ENCODE measurements at regions not wholly inside any gene's neighbourhood (a gene's known extent, or its start where the extent isn't known, plus 50 kb on each side); places are given as distances from the start of the nearest gene placed in this dataset.

- TF ChIP-seq SIN3A (IDR thresholded peaks at IDR 0.05; ENCODE audit: borderline replicate concordance, insufficient read depth, low read length), result no peak
- TF ChIP-seq REST (IDR thresholded peaks at IDR 0.05; ENCODE audit: insufficient read depth in 1 of 2, low read depth in 2 of 2, low read length in 2 of 2), result no peak
- no peak for TF ChIP-seq TAF1 (IDR thresholded peaks at IDR 0.05; ENCODE audit: borderline replicate concordance, insufficient read depth, low read length)
- TF ChIP-seq POLR2AphosphoS5 (IDR thresholded peaks at IDR 0.05; ENCODE audit: low read depth, low read length), result no peak
- no peak for TF ChIP-seq FOXP2 (optimal IDR thresholded peaks at IDR 0.05; ENCODE audit: borderline replicate concordance, extremely low read depth, extremely low read length, insufficient read depth)
These were observed 959.1 kb upstream of the LCORL start for GRCh38 chr4:18980516-18981233.

- no peak for TF ChIP-seq REST (IDR thresholded peaks at IDR 0.05; ENCODE audit: insufficient read depth in 1 of 2, low read depth in 2 of 2, low read length in 2 of 2)
- no peak for TF ChIP-seq POLR2AphosphoS5 (IDR thresholded peaks at IDR 0.05; ENCODE audit: low read depth, low read length)
These were observed 955.3 kb upstream of the LCORL start for GRCh38 chr4:18976884-18977283.

- TF ChIP-seq SIN3A (IDR thresholded peaks at IDR 0.05; ENCODE audit: borderline replicate concordance, insufficient read depth, low read length), result no peak
- TF ChIP-seq TAF1 (IDR thresholded peaks at IDR 0.05; ENCODE audit: borderline replicate concordance, insufficient read depth, low read length), result no peak
These were observed 954.6 kb upstream of the LCORL start for GRCh38 chr4:18975916-18976808.

GRCh38 chr4:18973296-18973695 lies 951.7 kb upstream of the LCORL start:
- no peak for TF ChIP-seq POLR2AphosphoS5 (IDR thresholded peaks at IDR 0.05; ENCODE audit: low read depth, low read length)
- TF ChIP-seq SIN3A (IDR thresholded peaks at IDR 0.05; ENCODE audit: borderline replicate concordance, insufficient read depth, low read length), result no peak
- TF ChIP-seq TAF1 (IDR thresholded peaks at IDR 0.05; ENCODE audit: borderline replicate concordance, insufficient read depth, low read length), result no peak
- TF ChIP-seq FOXP2 (optimal IDR thresholded peaks at IDR 0.05; ENCODE audit: borderline replicate concordance, extremely low read depth, extremely low read length, insufficient read depth), result no peak
- TF ChIP-seq REST (IDR thresholded peaks at IDR 0.05; ENCODE audit: insufficient read depth in 1 of 2, low read depth in 2 of 2, low read length in 2 of 2), result no peak

GRCh38 chr4:18961879-18962278 lies 940.3 kb upstream of the LCORL start:
- TF ChIP-seq POLR2AphosphoS5 (IDR thresholded peaks at IDR 0.05; ENCODE audit: low read depth, low read length) (no peak), REST (IDR thresholded peaks at IDR 0.05; ENCODE audit: insufficient read depth in 1 of 2, low read depth in 2 of 2, low read length in 2 of 2) (no peak), FOXP2 (optimal IDR thresholded peaks at IDR 0.05; ENCODE audit: borderline replicate concordance, extremely low read depth, extremely low read length, insufficient read depth) (no peak), TAF1 (IDR thresholded peaks at IDR 0.05; ENCODE audit: borderline replicate concordance, insufficient read depth, low read length) (no peak), SIN3A (IDR thresholded peaks at IDR 0.05; ENCODE audit: borderline replicate concordance, insufficient read depth, low read length) (no peak)

Measured in PFSK-1 (cell line).